Left lung (tissue), 4 donors: ENCODE measurements at regions not wholly inside any gene's neighbourhood (a gene's known extent, or its start where the extent isn't known, plus 50 kb on each side); places are given as distances from the start of the nearest gene placed in this dataset.

Experiments
- ATAC-seq: fragments of 200-7000 bp; cut with Tn5 transposase; one replicate; pipeline ENCODE4 v1.9.1; 2020; ENCODE audit warnings: moderate library complexity
- DNase-seq, 4 donors: peaks; one replicate each; pipeline ENCODE4 v3.0.0-alpha.2; 2013 to 2020
- H3K27ac ChIP-seq, 2 donors: fragments of 200-600 bp; sonication (generic) in 1 of 2; one replicate each; pipeline versions ENCODE4 v1.5.0 to v1.8.0; 2020 to 2021
- H3K27me3 ChIP-seq, 2 donors: fragments of 200-600 bp; sonication (generic) in 1 of 2; one replicate each; pipeline versions ENCODE4 v1.5.0 to v1.8.0; 2020 to 2021
- H3K36me3 ChIP-seq, 2 donors: fragments of 200-600 bp; sonication (generic) in 1 of 2; one replicate each; pipeline versions ENCODE4 v1.5.0 to v1.8.0; 2020 to 2021
- H3K4me1 ChIP-seq, 2 donors: fragments of 200-600 bp; one replicate each; pipeline ENCODE4 v1.8.0; 2021
- H3K4me3 ChIP-seq, 2 donors: fragments of 200-600 bp; sonication (generic) in 1 of 2; one replicate each; pipeline versions ENCODE4 v1.5.0 to v1.8.0; 2020 to 2021; ENCODE audit warnings: mild to moderate bottlenecking in 1 of 2
- H3K9me3 ChIP-seq, 2 donors: fragments of 200-600 bp; sonication (generic) in 1 of 2; one replicate each; pipeline versions ENCODE4 v1.5.0 to v1.8.0; 2020 to 2021
- CTCF ChIP-seq, 2 donors: fragments of 200-600 bp; sonication (generic) in 1 of 2; IDR thresholded peaks; one replicate each; pipeline versions ENCODE4 v1.5.0 to v1.8.0; 2021; ENCODE audit warnings: antibody characterized with exemption in 2 of 2
- intact Hi-C, 2 donors: fragments of 100-400 bp; cut with DNase I; formaldehyde crosslinking; loops; one replicate each; pipeline versions ENCODE4 v1.11.2 to v1.14.2; 2022
- donor health status: DM: no; HTN: yes; CAD: no.
- donor health status: DM: no; HTN: no; CAD: no.

GRCh38 chr1:218971156-218971555 is 202.5 kb upstream of the LYPLAL1 start:
- TF ChIP-seq CTCF (IDR thresholded peaks at IDR 0.05): no peak
- no peaks in the 10 kb centered on the region for H3K27me3 ChIP-seq
- DNase-seq: peak in 1 of 4 donors; percentile 50
- H3K36me3 ChIP-seq: no peaks in the 10 kb centered on the region
- peaks cover 0 to 15% of the 10 kb centered on the region in 2 donors for H3K9me3 ChIP-seq
- H3K4me3 ChIP-seq: no peak overlapping the region
- intact Hi-C loops: no loop called here
- ATAC-seq: no peak
- H3K4me1 ChIP-seq: no peaks in the 10 kb centered on the region
- no peak overlapping the region for H3K27ac ChIP-seq

GRCh38 chr1:218980881-218981280 is 192.8 kb upstream of the LYPLAL1 start:
- intact Hi-C loops: no loop called here
- no peaks in the 10 kb centered on the region for H3K27me3 ChIP-seq
- TF ChIP-seq CTCF (IDR thresholded peaks at IDR 0.05): no peak
- no peak for DNase-seq
- H3K9me3 ChIP-seq: no peaks in the 10 kb centered on the region
- H3K4me1 ChIP-seq: no peaks in the 10 kb centered on the region
- no peak overlapping the region for H3K27ac ChIP-seq
- no peaks in the 10 kb centered on the region for H3K36me3 ChIP-seq
- no peak for ATAC-seq
- H3K4me3 ChIP-seq: no peak overlapping the region

GRCh38 chr1:218982482-218982881 is 191.2 kb upstream of the LYPLAL1 start:
- Histone ChIP-seq H3K27me3 (no peaks in the 10 kb centered on the region), H3K9me3 (no peaks in the 10 kb centered on the region), H3K36me3 (no peaks in the 10 kb centered on the region), H3K27ac (no peak overlapping the region), H3K4me1 (no peaks in the 10 kb centered on the region), H3K4me3 (no peak overlapping the region)
- intact Hi-C loops: no loop called here
- TF ChIP-seq CTCF (IDR thresholded peaks at IDR 0.05): no peak
- peak in 1 of 4 donors; percentile 40 for DNase-seq
- no peak for ATAC-seq

- no peak for ATAC-seq
- no peak for DNase-seq
- Histone ChIP-seq H3K36me3 (no peaks in the 10 kb centered on the region), H3K27ac (no peak overlapping the region), H3K27me3 (no peaks in the 10 kb centered on the region), H3K9me3 (no peaks in the 10 kb centered on the region), H3K4me3 (no peak overlapping the region), H3K4me1 (no peaks in the 10 kb centered on the region)
- intact Hi-C loops: no loop called here
- no peak for TF ChIP-seq CTCF (IDR thresholded peaks at IDR 0.05)
These were observed 190.2 kb upstream of the LYPLAL1 start for GRCh38 chr1:218983433-218983832.

- H3K36me3 ChIP-seq: no peaks in the 10 kb centered on the region
- H3K27ac ChIP-seq: no peak overlapping the region
- no peak for TF ChIP-seq CTCF (IDR thresholded peaks at IDR 0.05)
- H3K4me1 ChIP-seq: no peaks in the 10 kb centered on the region
- ATAC-seq (no peak), DNase-seq (no peak)
- H3K27me3 ChIP-seq: no peaks in the 10 kb centered on the region
- intact Hi-C loops: no loop called here
- H3K4me3 ChIP-seq: no peak overlapping the region
- H3K9me3 ChIP-seq: no peaks in the 10 kb centered on the region
These were observed 189.8 kb upstream of the LYPLAL1 start for GRCh38 chr1:218983848-218984247.
